Upper lobe of right lung (tissue), 1 donor: ENCODE measurements at regions not wholly inside any gene's neighbourhood (a gene's known extent, or its start where the extent isn't known, plus 50 kb on each side); places are given as distances from the start of the nearest gene placed in this dataset.

Experiments used
- ATAC-seq: fragments of 200-7000 bp; cut with Tn5 transposase; one replicate; pipeline ENCODE4 v1.9.1; 2020; ENCODE audit warnings: mild to moderate bottlenecking, moderate library complexity
- DNase-seq: peaks from one replicate; pipeline ENCODE4 v3.0.0-alpha.2; 2020
- H3K27ac ChIP-seq: fragments of 200-600 bp; one replicate; pipeline ENCODE4 v1.8.0; 2022
- H3K27me3 ChIP-seq: fragments of 200-600 bp; one replicate; pipeline ENCODE4 v1.8.0; 2022; ENCODE audit warnings: mild to moderate bottlenecking
- H3K36me3 ChIP-seq: fragments of 200-600 bp; one replicate; pipeline ENCODE4 v1.8.0; 2022
- H3K4me1 ChIP-seq: fragments of 200-600 bp; one replicate; pipeline ENCODE4 v1.8.0; 2022
- H3K4me3 ChIP-seq: fragments of 200-600 bp; one replicate; pipeline ENCODE4 v1.8.0; 2022; ENCODE audit warnings: mild to moderate bottlenecking
- H3K9me3 ChIP-seq: fragments of 200-600 bp; one replicate; pipeline ENCODE4 v1.8.0; 2022
- intact Hi-C: fragments of 100-400 bp; cut with DNase I; formaldehyde crosslinking; loops from one replicate; pipeline ENCODE4 v1.11.0; 2022
- TF ChIP-seq, protein P1 (sequence below): fragments of 200-600 bp; IDR thresholded peaks from one replicate; pipeline ENCODE4 v1.8.0; 2022; ENCODE audit warnings: antibody characterized with exemption
- donor health status: DM: no; HTN: yes; CAD: no; lungs with severe emphysema.

DNA sequence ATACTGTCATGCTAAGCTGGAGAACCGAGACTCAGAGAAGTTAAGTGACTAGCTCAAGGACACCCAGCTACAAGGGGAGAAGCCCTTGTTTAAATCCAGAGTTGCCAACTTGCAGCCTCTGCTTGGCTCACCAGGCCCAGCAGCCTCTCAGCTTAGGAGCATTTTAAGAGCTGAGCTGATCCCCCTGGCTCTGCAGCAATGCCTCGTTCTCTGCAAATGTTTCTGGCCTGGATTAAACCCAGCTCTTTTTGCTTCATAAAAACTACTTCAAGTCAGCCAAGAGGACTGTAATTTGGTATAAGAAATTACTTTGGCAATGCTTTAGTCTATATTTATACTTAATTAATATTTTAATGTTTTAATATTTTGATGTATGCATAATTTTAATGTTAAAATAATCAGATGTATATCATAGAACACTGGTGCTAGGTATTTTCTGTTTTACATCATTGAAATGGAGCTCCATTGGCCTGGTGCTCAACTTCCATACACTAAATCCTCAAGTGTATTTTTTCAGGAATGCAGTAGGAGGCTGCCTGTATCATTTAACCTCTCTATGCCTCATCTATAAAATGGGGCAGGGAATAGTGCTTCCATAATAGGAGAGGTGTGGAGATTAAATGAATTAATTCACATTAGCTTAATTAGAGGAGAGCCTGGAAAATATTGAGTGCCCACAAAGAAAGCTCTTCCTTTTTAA is 184.2 kb downstream of the EMX2 start:
- TF ChIP-seq, protein P1, sequence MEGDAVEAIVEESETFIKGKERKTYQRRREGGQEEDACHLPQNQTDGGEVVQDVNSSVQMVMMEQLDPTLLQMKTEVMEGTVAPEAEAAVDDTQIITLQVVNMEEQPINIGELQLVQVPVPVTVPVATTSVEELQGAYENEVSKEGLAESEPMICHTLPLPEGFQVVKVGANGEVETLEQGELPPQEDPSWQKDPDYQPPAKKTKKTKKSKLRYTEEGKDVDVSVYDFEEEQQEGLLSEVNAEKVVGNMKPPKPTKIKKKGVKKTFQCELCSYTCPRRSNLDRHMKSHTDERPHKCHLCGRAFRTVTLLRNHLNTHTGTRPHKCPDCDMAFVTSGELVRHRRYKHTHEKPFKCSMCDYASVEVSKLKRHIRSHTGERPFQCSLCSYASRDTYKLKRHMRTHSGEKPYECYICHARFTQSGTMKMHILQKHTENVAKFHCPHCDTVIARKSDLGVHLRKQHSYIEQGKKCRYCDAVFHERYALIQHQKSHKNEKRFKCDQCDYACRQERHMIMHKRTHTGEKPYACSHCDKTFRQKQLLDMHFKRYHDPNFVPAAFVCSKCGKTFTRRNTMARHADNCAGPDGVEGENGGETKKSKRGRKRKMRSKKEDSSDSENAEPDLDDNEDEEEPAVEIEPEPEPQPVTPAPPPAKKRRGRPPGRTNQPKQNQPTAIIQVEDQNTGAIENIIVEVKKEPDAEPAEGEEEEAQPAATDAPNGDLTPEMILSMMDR: no peak
- Histone ChIP-seq H3K4me3 (no peak overlapping the region), H3K27me3 (peaks cover 9% of the 10 kb centered on the region), H3K9me3 (no peaks in the 10 kb centered on the region), H3K27ac (no peak overlapping the region), H3K4me1 (no peaks in the 10 kb centered on the region), H3K36me3 (no peaks in the 10 kb centered on the region)
- intact Hi-C loops: no loop called here
- ATAC-seq: no peak
- no peak for DNase-seq

DNA sequence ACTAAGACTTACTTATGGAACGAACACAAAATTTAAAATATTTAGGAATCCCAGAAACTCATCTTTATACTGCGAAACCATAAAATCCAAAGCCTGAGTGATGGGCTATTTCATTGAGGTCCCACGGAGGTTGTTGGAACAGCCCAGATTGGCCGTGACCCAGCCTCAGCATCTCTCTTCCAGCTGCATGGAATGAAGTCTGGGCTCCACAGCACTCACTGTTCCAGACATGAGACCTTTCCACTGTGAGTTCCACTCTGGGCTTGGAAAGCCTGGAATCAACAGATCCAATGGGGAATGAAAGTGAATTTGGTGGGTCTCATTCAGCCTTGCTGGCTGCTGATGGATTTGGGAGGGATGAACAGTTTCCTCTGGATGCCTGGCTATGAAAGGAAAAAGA is 184.9 kb downstream of the EMX2 start:
- Histone ChIP-seq H3K27me3 (peaks cover 15% of the 10 kb centered on the region), H3K4me3 (no peak overlapping the region), H3K27ac (no peak overlapping the region), H3K36me3 (no peaks in the 10 kb centered on the region), H3K4me1 (no peaks in the 10 kb centered on the region), H3K9me3 (no peaks in the 10 kb centered on the region)
- DNase-seq: no peak
- TF ChIP-seq, protein P1: no peak
- ATAC-seq: no peak
- intact Hi-C loops: no loop called here

DNA sequence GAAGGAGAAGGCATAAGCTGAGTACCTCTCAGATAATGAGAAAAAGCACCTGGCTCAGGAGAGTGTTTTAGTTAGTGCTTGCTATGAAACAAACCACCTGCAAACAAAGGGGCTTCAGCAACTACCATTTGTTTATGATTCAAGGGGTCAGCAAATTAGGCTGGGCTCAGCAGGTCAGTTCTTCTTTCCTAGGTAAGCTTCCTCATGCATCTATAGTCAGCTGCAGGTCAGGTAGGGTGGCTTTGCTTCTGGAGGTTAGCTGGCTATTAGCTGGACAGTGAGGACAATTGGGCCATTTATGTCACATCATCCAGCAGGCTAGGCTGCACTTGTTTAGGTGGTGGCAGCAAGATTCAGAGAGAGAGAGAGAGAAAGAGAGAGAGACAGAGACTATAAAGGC is 185.5 kb downstream of the EMX2 start:
- DNase-seq (no peak), ATAC-seq (no peak)
- H3K27ac ChIP-seq: no peak overlapping the region
- intact Hi-C loops: no loop called here
- H3K9me3 ChIP-seq: no peaks in the 10 kb centered on the region
- no peak overlapping the region for H3K4me3 ChIP-seq
- TF ChIP-seq, protein P1: no peak
- H3K27me3 ChIP-seq: peaks cover 17% of the 10 kb centered on the region
- no peaks in the 10 kb centered on the region for H3K36me3 ChIP-seq
- H3K4me1 ChIP-seq: no peaks in the 10 kb centered on the region

DNA sequence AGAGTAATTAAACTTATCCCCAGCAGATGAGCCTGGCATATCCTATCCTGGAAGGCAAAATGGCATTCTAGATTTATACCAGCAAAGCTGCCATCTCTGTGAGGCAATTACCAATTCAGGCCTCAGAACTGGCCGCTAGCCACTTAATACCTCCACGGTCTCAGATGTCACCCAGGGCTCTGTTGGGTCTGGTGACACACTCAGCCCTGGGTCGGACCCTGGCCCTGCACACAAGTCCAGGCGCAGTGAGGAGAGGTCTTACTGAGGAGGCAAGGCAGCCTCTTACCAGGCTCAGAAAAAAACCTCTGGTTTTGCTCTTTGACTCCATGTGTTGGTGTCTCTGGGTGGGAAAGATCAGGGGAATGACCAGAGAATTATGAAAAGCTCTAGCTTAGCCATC is 186.6 kb downstream of the EMX2 start:
- intact Hi-C loops: no loop called here
- Histone ChIP-seq H3K4me1 (no peaks in the 10 kb centered on the region), H3K9me3 (no peaks in the 10 kb centered on the region), H3K36me3 (no peaks in the 10 kb centered on the region), H3K27me3 (peaks cover 28% of the 10 kb centered on the region), H3K27ac (no peak overlapping the region), H3K4me3 (no peak overlapping the region)
- DNase-seq (no peak), ATAC-seq (no peak)
- TF ChIP-seq, protein P1: no peak

DNA sequence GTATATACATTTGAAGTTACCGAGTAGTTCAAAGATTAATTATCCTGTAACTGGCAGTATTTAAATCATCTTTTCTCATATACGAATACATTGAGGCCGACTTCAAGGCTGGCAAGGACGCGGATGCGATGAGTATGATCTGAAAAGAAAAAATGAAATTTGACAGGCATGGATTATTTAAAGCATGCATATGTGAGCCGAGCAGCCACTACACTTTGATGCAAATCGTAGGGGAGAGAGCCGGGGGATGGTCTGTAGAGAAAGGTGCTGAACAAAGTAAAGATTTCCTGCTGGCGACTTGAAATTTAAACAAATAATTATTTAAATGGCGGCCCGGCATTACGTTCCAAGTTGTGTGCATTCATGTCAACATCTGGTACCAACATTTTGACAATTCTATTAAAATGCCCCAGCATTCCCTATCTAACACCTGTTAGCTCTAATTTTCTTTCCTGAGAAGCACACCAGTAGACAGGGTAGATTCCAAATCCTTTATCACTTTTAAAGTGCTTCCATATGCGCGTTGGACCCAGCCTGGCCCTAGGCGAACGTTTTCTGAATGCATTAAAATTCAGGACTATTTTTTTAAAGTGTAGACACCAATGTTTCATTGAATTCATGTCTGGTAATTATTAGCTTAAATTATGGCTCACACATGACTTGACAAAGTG is 188.7 kb downstream of the EMX2 start:
- TF ChIP-seq, protein P1: no peak
- Histone ChIP-seq H3K4me3 (no peak overlapping the region), H3K4me1 (no peaks in the 10 kb centered on the region), H3K27me3 (peaks cover 49% of the 10 kb centered on the region), H3K27ac (no peak overlapping the region), H3K36me3 (no peaks in the 10 kb centered on the region), H3K9me3 (no peaks in the 10 kb centered on the region)
- DNase-seq (no peak), ATAC-seq (no peak)
- intact Hi-C loops: no loop called here
